ENCODE measurements at regions not wholly inside any gene's neighbourhood (a gene's known extent, or its start where the extent isn't known, plus 50 kb on each side); places are given as distances from the start of the nearest gene placed in this dataset.

- DNase-seq (ENCODE audit: low spot score) (no peak), ATAC-seq (ENCODE audit: low FRiP score) (peak; percentile 53)
These were observed 175.0 kb downstream of the OPA1 start for GRCh38 chr3:193768070-193768394.

GRCh38 chr3:193769437-193769836, 176.4 kb downstream of the OPA1 start:
- no peak for DNase-seq (ENCODE audit: low spot score)
- ATAC-seq (ENCODE audit: low FRiP score): no peak
- TF ChIP-seq, protein P1, sequence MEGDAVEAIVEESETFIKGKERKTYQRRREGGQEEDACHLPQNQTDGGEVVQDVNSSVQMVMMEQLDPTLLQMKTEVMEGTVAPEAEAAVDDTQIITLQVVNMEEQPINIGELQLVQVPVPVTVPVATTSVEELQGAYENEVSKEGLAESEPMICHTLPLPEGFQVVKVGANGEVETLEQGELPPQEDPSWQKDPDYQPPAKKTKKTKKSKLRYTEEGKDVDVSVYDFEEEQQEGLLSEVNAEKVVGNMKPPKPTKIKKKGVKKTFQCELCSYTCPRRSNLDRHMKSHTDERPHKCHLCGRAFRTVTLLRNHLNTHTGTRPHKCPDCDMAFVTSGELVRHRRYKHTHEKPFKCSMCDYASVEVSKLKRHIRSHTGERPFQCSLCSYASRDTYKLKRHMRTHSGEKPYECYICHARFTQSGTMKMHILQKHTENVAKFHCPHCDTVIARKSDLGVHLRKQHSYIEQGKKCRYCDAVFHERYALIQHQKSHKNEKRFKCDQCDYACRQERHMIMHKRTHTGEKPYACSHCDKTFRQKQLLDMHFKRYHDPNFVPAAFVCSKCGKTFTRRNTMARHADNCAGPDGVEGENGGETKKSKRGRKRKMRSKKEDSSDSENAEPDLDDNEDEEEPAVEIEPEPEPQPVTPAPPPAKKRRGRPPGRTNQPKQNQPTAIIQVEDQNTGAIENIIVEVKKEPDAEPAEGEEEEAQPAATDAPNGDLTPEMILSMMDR (IDR thresholded peaks at IDR 0.05): no peak

More at GRCh38 chr3:193768070-193768394, 175.0 kb downstream of the OPA1 start:
- TF ChIP-seq, protein P1 (IDR thresholded peaks at IDR 0.05): no peak

GRCh38 chr3:193771011-193771652, 178.1 kb downstream of the OPA1 start:
- DNase-seq (ENCODE audit: low spot score) (no peak), ATAC-seq (ENCODE audit: low FRiP score) (no peak)
- TF ChIP-seq, protein P1 (IDR thresholded peaks at IDR 0.05): no peak

DNA sequence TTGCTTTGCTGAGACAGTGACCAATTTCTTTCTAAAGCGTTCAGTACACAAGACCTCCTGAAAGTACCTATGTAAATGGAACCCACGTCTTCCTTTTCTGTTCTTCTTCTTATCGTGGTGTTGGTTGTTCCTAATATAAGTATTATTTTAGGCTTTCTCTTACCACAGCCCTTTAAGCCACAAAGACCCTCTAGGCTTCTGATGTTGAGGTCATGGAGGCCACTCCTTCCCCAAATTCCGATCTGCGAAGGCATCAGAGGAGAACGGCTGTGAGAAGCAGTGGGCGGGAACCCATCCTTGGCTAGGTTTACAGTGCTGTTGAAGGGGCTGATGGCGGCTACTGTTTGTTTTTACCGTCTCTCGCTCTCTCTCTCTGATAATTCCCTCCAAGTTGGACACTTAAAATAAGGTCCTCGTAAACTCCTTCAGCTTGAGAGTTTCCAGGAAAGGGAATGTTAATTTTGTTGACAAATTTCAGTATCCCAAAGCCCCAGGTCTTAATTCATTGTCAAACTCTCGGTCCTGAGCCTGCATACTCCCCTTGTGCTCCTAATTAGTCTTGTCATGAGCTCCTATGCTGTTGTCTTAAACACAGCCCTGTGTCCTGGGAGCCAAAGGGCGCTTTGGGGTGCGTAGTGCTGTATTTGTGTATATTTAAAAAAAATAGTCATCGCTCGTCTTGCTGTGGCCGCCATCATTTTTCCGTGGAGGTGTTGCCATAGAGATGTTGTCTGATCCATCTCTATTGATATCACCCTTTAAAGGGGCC, 178.8 kb downstream of the OPA1 start:
- TF ChIP-seq, protein P1 (IDR thresholded peaks at IDR 0.05): no peak
- no peak for ATAC-seq (ENCODE audit: low FRiP score)
- DNase-seq (ENCODE audit: low spot score): no peak

DNA sequence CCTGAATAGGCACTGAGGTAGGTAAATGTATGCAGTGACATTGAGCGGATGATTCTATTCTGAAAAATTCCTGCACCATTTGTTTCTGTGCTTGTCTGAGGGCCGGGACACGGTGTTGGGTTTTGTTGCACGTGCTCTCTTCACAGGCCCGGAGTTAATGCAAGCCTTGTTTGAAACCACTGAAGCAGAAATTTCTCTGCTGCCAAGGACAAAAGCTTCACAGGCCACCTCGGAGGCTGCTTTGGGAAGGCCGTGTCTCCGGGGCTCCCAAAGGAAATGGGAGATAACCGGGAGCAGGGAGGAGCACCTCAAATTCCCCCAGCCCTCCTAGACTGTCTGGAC, 179.4 kb downstream of the OPA1 start:
- DNase-seq (ENCODE audit: low spot score): no peak
- no peak for ATAC-seq (ENCODE audit: low FRiP score)
- TF ChIP-seq, protein P1 (IDR thresholded peaks at IDR 0.05): no peak

DNA sequence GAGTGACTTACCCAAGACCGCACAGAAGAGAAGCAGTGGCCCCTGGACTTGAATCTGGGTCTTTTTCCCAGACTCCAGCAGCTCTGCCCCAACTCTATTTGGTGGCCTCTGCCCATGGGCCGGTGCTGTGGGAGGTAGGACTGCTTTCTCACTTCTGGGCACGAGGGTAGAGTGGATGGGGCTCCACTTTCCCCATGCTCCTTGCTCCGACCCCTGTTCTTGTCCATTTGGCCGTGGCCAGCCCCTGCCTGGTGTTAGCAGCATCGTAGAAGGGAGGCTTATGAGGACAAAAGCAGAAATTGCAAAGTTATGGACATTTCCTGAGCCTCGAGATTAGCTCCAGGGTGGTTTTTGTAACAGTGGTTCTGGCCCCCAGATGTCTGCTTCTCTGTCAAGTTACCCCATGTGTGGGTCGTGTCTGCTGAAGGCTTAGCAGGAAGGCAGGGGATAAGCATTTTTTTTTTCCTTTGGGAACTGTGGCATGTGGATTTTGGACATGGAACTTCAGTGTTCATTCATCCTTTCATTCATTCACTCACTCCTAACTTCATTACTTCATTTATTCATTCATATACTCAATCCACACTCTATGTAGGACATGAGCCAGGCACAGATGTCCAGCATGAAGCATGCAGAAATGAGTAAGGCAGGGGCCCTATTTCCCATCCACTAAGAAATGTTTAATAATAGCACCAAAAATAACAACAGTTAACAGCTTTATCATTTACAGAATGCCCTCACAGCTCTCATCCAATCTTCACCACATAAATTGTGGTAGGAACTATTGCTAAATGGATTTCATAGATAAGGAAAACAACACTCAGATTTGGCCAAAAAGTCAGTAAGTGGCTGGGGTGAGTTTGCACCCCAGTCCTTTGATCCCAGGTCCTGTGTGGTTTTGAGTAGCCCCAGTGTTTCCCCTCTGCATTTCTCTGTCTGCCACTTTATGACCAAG, 180.5 kb downstream of the OPA1 start:
- ATAC-seq (ENCODE audit: low FRiP score) (no peak), DNase-seq (ENCODE audit: low spot score) (no peak)

More for the DNA sequence above, 180.5 kb downstream of the OPA1 start:
- TF ChIP-seq, protein P1 (IDR thresholded peaks at IDR 0.05): no peak
